Natural killer cell treated with Interleukin-12 subunit alpha and Interleukin-12 subunit beta and Interleukin-15 and Interleukin-18, amount 100 ng/mL, for 72 hours (primary cell): ENCODE measurements at regions not wholly inside any gene's neighbourhood (a gene's known extent, or its start where the extent isn't known, plus 50 kb on each side); places are given as distances from the start of the nearest gene placed in this dataset.

Source experiments
- ATAC-seq, 2 donors: fragments of 150-1000 bp; cut with Tn5 transposase in 1 of 2; sonication (Bioruptor Pico), chemical (Tn5 transposase) in 1 of 2; 2 replicates each; pipeline ENCODE4 v1.10.0; 2021
- DNase-seq: peaks from one replicate; pipeline ENCODE4 v3.0.0; 2022; ENCODE audit warnings: low spot score
- H3K27ac Mint-ChIP-seq, 2 donors: 1 replicate in 1 of 2; 2 replicates in 1 of 2; pipeline ENCODE4 v1.8.0; 2022; ENCODE audit warnings: mixed read lengths in 2 of 2, mild to moderate bottlenecking in 1 of 2, moderate library complexity in 1 of 2
- H3K27me3 Mint-ChIP-seq, 2 donors: 1 replicate in 1 of 2; 2 replicates in 1 of 2; pipeline ENCODE4 v1.8.0; 2022; ENCODE audit warnings: mixed read lengths in 2 of 2
- H3K36me3 Mint-ChIP-seq: one replicate; pipeline ENCODE4 v1.8.0; 2022; ENCODE audit warnings: mixed read lengths
- H3K4me1 Mint-ChIP-seq, 2 donors: 1 replicate in 1 of 2; 2 replicates in 1 of 2; pipeline ENCODE4 v1.8.0; 2022; ENCODE audit warnings: low read depth in 2 of 2, mixed read lengths in 2 of 2, mild to moderate bottlenecking in 1 of 2
- H3K4me3 Mint-ChIP-seq: one replicate; pipeline ENCODE4 v1.8.0; 2022; ENCODE audit warnings: mixed read lengths
- H3K9me3 Mint-ChIP-seq: 2 replicates; pipeline ENCODE4 v1.8.0; 2022; ENCODE audit warnings: mixed read lengths

GRCh38 chr10:42950606-42951485, 126.0 kb upstream of the RET start:
- Mint-ChIP-seq H3K27ac (no peak overlapping the region), H3K9me3 (no peaks in the 10 kb centered on the region), H3K4me1 (no peaks in the 10 kb centered on the region), H3K4me3 (no peak overlapping the region), H3K27me3 (peaks cover 11 to 18% of the 10 kb centered on the region in 2 donors), H3K36me3 (no peaks in the 10 kb centered on the region)
- no peak for ATAC-seq
- peak; percentile 31 for DNase-seq

- H3K4me3 Mint-ChIP-seq = no peak overlapping the region
- no peaks in the 10 kb centered on the region for H3K36me3 Mint-ChIP-seq
- H3K9me3 Mint-ChIP-seq = no peaks in the 10 kb centered on the region
- H3K27me3 Mint-ChIP-seq = peaks cover 6 to 15% of the 10 kb centered on the region in 2 donors
- ATAC-seq (no peak), DNase-seq (peak; percentile 60)
- no peaks in the 10 kb centered on the region for H3K4me1 Mint-ChIP-seq
- no peak overlapping the region for H3K27ac Mint-ChIP-seq
Measured at GRCh38 chr10:42951486-42952251, 125.2 kb upstream of the RET start.

- Mint-ChIP-seq H3K4me3 (no peak overlapping the region), H3K27ac (no peak overlapping the region), H3K27me3 (peaks cover 13 to 18% of the 10 kb centered on the region in 2 donors), H3K9me3 (no peaks in the 10 kb centered on the region), H3K4me1 (no peaks in the 10 kb centered on the region), H3K36me3 (no peaks in the 10 kb centered on the region)
- DNase-seq (peak; percentile 22), ATAC-seq (peak in 1 of 2 donors; percentile 17)
Measured at GRCh38 chr10:42952349-42952748, 124.5 kb upstream of the RET start.

GRCh38 chr10:42952931-42953683, 123.8 kb upstream of the RET start:
- Mint-ChIP-seq H3K4me3 (no peak overlapping the region), H3K36me3 (no peaks in the 10 kb centered on the region), H3K27me3 (peaks cover 18% of the 10 kb centered on the region in 2 donors), H3K27ac (no peak overlapping the region), H3K4me1 (no peaks in the 10 kb centered on the region), H3K9me3 (no peaks in the 10 kb centered on the region)
- ATAC-seq = peak in 1 of 2 donors; percentile 38
- peak; percentile 18 for DNase-seq

- Mint-ChIP-seq H3K27ac (no peak overlapping the region), H3K36me3 (no peaks in the 10 kb centered on the region), H3K9me3 (no peaks in the 10 kb centered on the region), H3K4me3 (no peak overlapping the region), H3K4me1 (no peaks in the 10 kb centered on the region), H3K27me3 (peaks cover 15 to 18% of the 10 kb centered on the region in 2 donors)
- DNase-seq (peak; percentile 28), ATAC-seq (no peak)
Measured at GRCh38 chr10:42953684-42954674, 122.9 kb upstream of the RET start.

GRCh38 chr10:42954766-42955492, 121.9 kb upstream of the RET start:
- Mint-ChIP-seq H3K4me1 (no peaks in the 10 kb centered on the region), H3K27ac (no peak overlapping the region), H3K4me3 (no peak overlapping the region), H3K36me3 (no peaks in the 10 kb centered on the region), H3K27me3 (peaks cover 11 to 12% of the 10 kb centered on the region in 2 donors), H3K9me3 (no peaks in the 10 kb centered on the region)
- DNase-seq = peak; percentile 26
- ATAC-seq = peak; percentile 29 to 34

GRCh38 chr10:42955493-42955889, 121.4 kb upstream of the RET start:
- ATAC-seq = peak in 1 of 2 donors; percentile 2
- H3K4me1 Mint-ChIP-seq = no peaks in the 10 kb centered on the region
- H3K27me3 Mint-ChIP-seq = peaks cover 10 to 12% of the 10 kb centered on the region in 2 donors
- peak; percentile 23 for DNase-seq
- no peaks in the 10 kb centered on the region for H3K9me3 Mint-ChIP-seq
- H3K36me3 Mint-ChIP-seq = no peaks in the 10 kb centered on the region
- no peak overlapping the region for H3K27ac Mint-ChIP-seq
- H3K4me3 Mint-ChIP-seq = no peak overlapping the region

GRCh38 chr10:42956045-42956444, 120.8 kb upstream of the RET start:
- Mint-ChIP-seq H3K27ac (no peak overlapping the region), H3K4me1 (no peaks in the 10 kb centered on the region), H3K36me3 (no peaks in the 10 kb centered on the region), H3K4me3 (no peak overlapping the region), H3K27me3 (peaks cover 7 to 12% of the 10 kb centered on the region in 2 donors), H3K9me3 (no peaks in the 10 kb centered on the region)
- ATAC-seq (no peak), DNase-seq (peak; percentile 6)

GRCh38 chr10:42958142-42958868, 118.6 kb upstream of the RET start:
- ATAC-seq = no peak
- no peak for DNase-seq
- H3K4me1 Mint-ChIP-seq = no peaks in the 10 kb centered on the region

GRCh38 chr10:42959833-42960232, 117.0 kb upstream of the RET start:
- Mint-ChIP-seq H3K9me3 (no peaks in the 10 kb centered on the region), H3K4me1 (no peaks in the 10 kb centered on the region), H3K4me3 (no peak overlapping the region), H3K27ac (no peak overlapping the region), H3K27me3 (peaks cover 5 to 16% of the 10 kb centered on the region in 2 donors), H3K36me3 (no peaks in the 10 kb centered on the region)
- ATAC-seq = no peak
- peak; percentile 5 for DNase-seq

More at GRCh38 chr10:42958142-42958868, 118.6 kb upstream of the RET start:
- no peak overlapping the region for H3K4me3 Mint-ChIP-seq
- H3K27me3 Mint-ChIP-seq = peaks cover 5 to 12% of the 10 kb centered on the region in 2 donors
- no peaks in the 10 kb centered on the region for H3K36me3 Mint-ChIP-seq
- H3K27ac Mint-ChIP-seq = no peak overlapping the region
- H3K9me3 Mint-ChIP-seq = no peaks in the 10 kb centered on the region

- ATAC-seq = peak in 1 of 2 donors; percentile 34
- Mint-ChIP-seq H3K27me3 (peaks cover 5 to 16% of the 10 kb centered on the region in 2 donors), H3K36me3 (no peaks in the 10 kb centered on the region), H3K4me3 (no peak overlapping the region), H3K4me1 (no peaks in the 10 kb centered on the region), H3K9me3 (no peaks in the 10 kb centered on the region), H3K27ac (no peak overlapping the region)
- peak; percentile 50 for DNase-seq
Measured at GRCh38 chr10:42960491-42960990, 116.3 kb upstream of the RET start.
